ENCODE measurements at regions not wholly inside any gene's neighbourhood (a gene's known extent, or its start where the extent isn't known, plus 50 kb on each side); places are given as distances from the start of the nearest gene placed in this dataset.

- no peak for DNase-seq
Observed at GRCh38 chr18:27762054-27762453, 414.9 kb downstream of the CDH2 start.

- DNase-seq = no peak
Observed at GRCh38 chr18:27752944-27753343, 424.0 kb downstream of the CDH2 start.

DNA sequence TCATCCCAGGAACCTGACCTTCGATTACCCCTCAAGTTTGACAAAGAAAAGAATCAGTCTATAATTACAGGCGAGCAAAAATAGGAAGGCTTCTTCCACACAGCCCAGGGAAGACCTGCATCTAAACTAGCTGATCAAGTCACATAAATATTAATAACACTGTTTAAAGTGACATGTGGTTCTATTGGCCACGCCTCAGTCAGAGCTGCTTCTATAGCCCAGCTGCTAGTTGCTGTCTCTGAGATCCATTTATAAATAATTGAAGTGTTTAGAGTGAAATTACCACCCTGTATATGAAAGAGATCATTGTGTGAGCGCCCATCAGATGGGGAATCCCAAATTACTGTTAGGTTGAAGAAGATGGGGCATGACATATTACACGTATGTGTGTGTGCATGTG is 426.0 kb downstream of the CDH2 start:
- DNase-seq = no peak

GRCh38 chr18:27750014-27750413 is 426.9 kb downstream of the CDH2 start:
- DNase-seq = peak; percentile 40 to 65 (median 62)

DNA sequence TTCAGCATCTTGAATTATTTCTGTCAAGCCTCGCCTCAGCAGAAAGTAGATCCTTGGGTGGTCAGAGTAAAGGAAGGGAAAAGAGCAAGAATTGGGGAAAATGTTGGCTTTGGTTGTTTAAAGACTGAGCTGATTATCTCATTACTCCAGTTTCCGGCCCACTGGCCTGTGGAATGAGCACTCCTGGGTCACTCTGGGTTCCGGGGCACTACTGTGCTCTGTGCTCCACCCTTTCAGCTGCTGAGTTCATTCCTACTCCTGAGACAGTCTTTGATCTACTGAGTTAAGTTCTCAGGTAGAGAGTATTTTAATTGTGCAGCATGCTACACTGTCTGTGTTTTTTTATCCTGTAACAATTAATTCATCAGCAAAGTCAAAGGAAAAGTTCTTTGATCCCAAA is 427.7 kb downstream of the CDH2 start:
- no peak for DNase-seq

DNA sequence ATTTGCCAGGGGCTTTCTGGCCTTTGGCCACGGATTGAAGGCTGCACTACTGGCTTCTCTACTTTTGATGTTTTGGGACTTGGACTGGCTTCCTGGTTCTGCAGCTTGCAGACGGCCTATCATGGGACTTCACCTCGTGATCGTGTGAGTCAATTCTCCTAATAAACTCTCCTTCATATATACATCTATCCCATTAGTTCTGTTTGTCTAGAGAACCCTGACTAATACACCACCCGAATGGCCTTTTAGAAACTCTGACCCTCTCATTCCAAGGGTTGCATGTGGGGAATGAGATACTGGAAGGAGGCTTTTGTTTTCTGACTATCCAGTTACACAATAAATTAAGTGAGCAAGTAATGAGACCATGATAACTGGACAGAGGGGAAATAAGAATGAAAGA is 430.7 kb downstream of the CDH2 start:
- DNase-seq = no peak

- DNase-seq = no peak
Observed at GRCh38 chr18:27735117-27735516, 441.8 kb downstream of the CDH2 start.

GRCh38 chr18:27731211-27731610 is 445.7 kb downstream of the CDH2 start:
- DNase-seq = no peak

GRCh38 chr18:27728659-27729058 is 448.3 kb downstream of the CDH2 start:
- DNase-seq = no peak

DNA sequence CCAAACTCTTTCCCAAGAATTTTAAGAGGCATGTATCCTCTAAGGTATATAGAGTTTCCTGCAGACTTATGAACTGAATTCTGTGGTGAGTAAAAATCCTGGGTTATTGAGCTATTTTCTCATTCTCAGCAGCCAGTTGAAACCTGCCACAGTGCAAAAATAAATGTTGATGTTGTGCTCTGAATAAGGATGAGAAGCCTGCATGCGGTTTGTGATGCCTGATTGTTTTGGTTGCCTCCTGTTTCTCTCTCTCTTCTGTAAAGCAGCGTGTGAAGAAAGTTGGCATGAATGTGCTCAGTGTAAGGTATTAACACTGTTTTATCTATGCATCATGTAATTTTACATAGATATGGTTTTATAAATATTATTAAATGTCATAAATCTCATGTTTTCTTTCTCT is 452.6 kb downstream of the CDH2 start:
- peak in 1 of 3 donors; percentile 41 for DNase-seq

DNA sequence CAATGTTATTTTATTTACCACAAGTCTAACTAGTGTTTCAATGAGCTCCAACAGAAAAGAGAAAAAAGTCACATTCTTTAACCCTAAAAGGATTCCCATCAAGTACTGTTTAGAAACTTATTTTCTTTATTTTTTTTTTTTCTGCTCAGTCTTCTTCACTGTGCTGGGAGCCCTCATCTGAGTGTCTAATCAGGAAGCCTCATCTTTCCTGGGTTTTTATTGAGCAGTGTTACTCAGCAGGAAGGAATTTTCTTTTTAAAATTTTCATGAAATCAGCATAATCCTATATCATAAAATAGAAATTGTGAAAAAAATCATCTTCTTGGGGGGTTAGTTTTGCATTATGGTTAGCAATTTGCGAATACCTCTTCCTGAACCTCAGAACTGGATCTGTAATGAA is 453.8 kb downstream of the CDH2 start:
- DNase-seq = no peak

DNA sequence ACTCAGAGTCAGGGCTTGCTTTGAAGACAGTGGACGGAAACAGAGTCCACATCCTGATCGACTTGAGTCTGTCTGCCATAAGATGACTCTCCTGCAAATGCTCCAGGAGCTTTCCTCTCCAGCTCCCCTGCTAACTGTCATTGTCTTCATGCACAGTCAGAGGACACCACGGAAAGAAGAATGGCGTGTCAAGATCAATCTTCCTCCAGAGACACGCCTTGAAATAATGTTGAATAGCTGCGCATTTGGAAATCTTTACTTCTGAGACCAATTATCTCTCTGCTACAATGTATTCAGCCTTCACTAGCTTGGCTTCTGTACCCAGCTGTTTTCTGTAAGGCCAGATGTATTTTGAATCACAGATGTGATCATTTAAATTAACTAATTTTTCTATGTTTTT is 457.2 kb downstream of the CDH2 start:
- DNase-seq = peak in 1 of 3 donors; percentile 80

- DNase-seq = no peak
Observed at GRCh38 chr18:27717816-27718215, 459.1 kb downstream of the CDH2 start.

DNA sequence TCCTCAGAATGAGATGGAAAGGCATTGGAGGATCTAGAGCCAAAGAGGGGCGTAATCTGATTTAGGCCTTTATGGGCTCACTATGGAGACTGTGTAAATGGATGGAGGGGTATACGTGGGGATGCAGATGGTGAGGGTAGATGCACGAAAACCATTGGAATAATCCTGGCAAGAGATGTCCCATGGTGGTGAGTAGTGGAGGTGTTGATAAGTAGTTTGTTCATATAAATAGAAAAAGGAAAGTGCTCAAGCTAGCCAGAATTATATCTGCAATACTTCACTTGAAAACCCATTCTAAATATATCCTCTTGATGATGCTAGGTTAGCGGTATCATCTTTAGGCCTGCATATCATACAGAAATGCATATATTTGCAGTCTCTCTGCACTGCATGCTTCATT is 459.7 kb downstream of the CDH2 start:
- no peak for DNase-seq

DNA sequence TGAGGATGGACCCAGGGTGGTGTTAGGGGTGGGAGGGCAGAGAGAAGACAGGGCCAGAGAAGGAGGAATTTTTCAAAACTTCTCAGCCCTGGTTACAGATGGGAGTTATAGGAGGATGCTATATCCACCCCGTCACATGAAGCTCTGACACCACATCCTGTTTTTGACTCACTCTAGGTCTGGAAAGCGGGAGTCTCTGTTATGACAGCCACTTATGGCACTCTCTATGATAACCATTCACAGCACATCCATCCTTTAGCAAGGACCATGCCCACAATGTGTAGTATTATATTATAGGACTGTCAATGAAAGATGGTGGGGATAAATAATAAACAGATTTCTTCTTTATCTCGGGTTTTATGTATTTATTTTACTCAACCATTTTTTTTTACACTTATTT is 461.2 kb downstream of the CDH2 start:
- no peak for DNase-seq

GRCh38 chr18:27713738-27714095 is 463.2 kb downstream of the CDH2 start:
- DNase-seq = peak; percentile 83 to 93 (median 93)

GRCh38 chr18:27713037-27713737 is 463.7 kb downstream of the CDH2 start:
- peak in 2 of 3 donors; percentile 59 to 76 for DNase-seq

GRCh38 chr18:27712066-27712465 is 464.9 kb downstream of the CDH2 start:
- DNase-seq = peak in 1 of 3 donors; percentile 37

GRCh38 chr18:27711382-27711781 is 465.5 kb downstream of the CDH2 start:
- no peak for DNase-seq

DNA sequence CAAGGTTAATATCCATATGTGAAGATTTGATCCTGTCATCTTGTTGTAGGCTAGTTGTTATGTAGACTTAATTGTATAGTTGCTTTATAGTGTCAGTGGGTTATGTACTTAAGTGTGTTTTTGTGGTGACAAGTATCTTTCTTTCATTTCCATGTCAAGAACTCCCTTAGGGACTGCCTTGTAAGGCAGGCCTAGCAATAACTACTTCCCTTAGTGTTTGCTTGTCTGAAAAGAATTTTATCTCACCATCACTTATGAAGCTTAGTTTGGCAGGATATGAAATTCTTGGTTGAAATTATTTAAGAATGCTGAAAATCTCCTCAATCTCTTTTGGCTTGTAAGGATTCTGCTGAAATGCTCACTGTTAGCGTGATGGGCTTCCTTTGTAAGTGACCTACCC is 467.6 kb downstream of the CDH2 start:
- DNase-seq = no peak

DNA sequence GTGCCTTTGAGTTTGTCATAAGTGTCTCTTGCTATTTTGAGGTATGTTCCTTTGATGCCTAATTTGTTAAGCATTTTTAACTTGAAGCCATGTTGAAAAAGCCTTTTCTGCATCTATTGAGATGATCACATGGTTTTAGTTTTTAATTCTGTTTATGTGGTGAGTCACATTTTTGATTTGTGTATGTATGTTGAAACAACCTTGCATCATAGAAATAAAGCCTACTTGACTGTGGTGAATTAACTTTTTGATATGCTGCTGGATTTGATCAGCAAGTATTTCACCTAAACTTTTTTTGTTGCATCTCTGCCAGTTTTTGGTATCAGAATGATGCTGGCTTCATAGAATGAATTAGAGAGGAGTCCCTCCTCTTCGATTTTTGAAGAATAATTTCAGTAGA is 469.7 kb downstream of the CDH2 start:
- no peak for DNase-seq

GRCh38 chr18:27704736-27705361 is 472.1 kb downstream of the CDH2 start:
- no peak for DNase-seq

GRCh38 chr18:27699137-27699536 is 477.8 kb downstream of the CDH2 start:
- peak in 2 of 3 donors; percentile 59 to 82 for DNase-seq

- no peak for DNase-seq
Observed at GRCh38 chr18:27696148-27696547, 480.8 kb downstream of the CDH2 start.
